Keratinocyte (primary cell): ENCODE measurements at regions not wholly inside any gene's neighbourhood (a gene's known extent, or its start where the extent isn't known, plus 50 kb on each side); places are given as distances from the start of the nearest gene placed in this dataset.

Experiments used
- DNase-seq: peaks from one replicate; pipeline ENCODE4 v3.0.0-alpha.2; 2011; ENCODE audit warnings: low read depth, missing footprints, low spot score
- FAIRE-seq: peaks from 2 replicates; lab custom pipeline; 2011; peaks lifted over from hg19 to GRCh38; lab: Jason Lieb, UNC
- H2AFZ ChIP-seq: 2 replicates; pipeline ENCODE4 v1.6.0; 2012; ENCODE audit warnings: low read length, control low read depth, inconsistent platforms; ENCODE audit not compliant: control insufficient read depth
- H3K27ac ChIP-seq: 2 replicates; pipeline ENCODE4 v1.5.1; 2011; ENCODE audit warnings: low read length; ENCODE audit not compliant: control insufficient read depth, insufficient read depth
- H3K27me3 ChIP-seq: 3 replicates; pipeline ENCODE4 v1.6.0; 2011; ENCODE audit warnings: low read length; ENCODE audit not compliant: control insufficient read depth, insufficient read depth; ENCODE audit errors: extremely low read depth
- H3K36me3 ChIP-seq, 2 experiments: 2 replicates in 1 of 2; 3 replicates in 1 of 2; pipeline ENCODE4 v1.5.1; 2011; ENCODE audit warnings: low read length in 2 of 2, mild to moderate bottlenecking in 1 of 2; ENCODE audit not compliant: control insufficient read depth in 2 of 2, insufficient read depth in 2 of 2; ENCODE audit errors: extremely low read depth in 1 of 2
- H3K4me1 ChIP-seq: 3 replicates; pipeline ENCODE4 v1.5.1; 2011; ENCODE audit warnings: low read length; ENCODE audit not compliant: control insufficient read depth, insufficient read depth; ENCODE audit errors: extremely low read depth
- H3K4me2 ChIP-seq: 3 replicates; pipeline ENCODE4 v1.6.0; 2011; ENCODE audit warnings: low read depth, low read length; ENCODE audit not compliant: control insufficient read depth, insufficient read depth; ENCODE audit errors: extremely low read depth
- H3K4me3 ChIP-seq, 3 experiments: fragments of 200-600 bp in 1 of 3; sonication (generic) in 1 of 3; 2 replicates in 2 of 3; 3 replicates in 1 of 3; pipeline ENCODE4 v1.5.1; 2011 to 2016; ENCODE audit warnings: low read length in 3 of 3, mild to moderate bottlenecking in 3 of 3, control low read depth in 2 of 3, inconsistent platforms in 1 of 3, low read depth in 1 of 3, mixed read lengths in 1 of 3, mixed run types in 1 of 3, moderate library complexity in 1 of 3; ENCODE audit not compliant: control insufficient read depth in 2 of 3, insufficient read depth in 2 of 3; ENCODE audit errors: extremely low read depth in 1 of 3
- H3K79me2 ChIP-seq: 2 replicates; pipeline ENCODE4 v1.6.0; 2012; ENCODE audit warnings: low read length; ENCODE audit not compliant: control insufficient read depth, insufficient read depth
- H3K9ac ChIP-seq: 3 replicates; pipeline ENCODE4 v1.6.0; 2011; ENCODE audit warnings: low read length; ENCODE audit not compliant: control insufficient read depth, insufficient read depth; ENCODE audit errors: extremely low read depth
- H3K9me1 ChIP-seq: 3 replicates; pipeline ENCODE4 v1.6.0; 2011; ENCODE audit warnings: low read length; ENCODE audit not compliant: control insufficient read depth, insufficient read depth; ENCODE audit errors: extremely low read depth
- H3K9me3 ChIP-seq: 2 replicates; pipeline ENCODE4 v1.5.1; 2012; ENCODE audit warnings: low read depth, low read length; ENCODE audit not compliant: control insufficient read depth
- H4K20me1 ChIP-seq: 3 replicates; pipeline ENCODE4 v1.6.0; 2011; ENCODE audit warnings: low read length; ENCODE audit not compliant: control insufficient read depth, insufficient read depth; ENCODE audit errors: extremely low read depth
- EZH2 ChIP-seq: IDR thresholded peaks from one replicate; pipeline ENCODE4 v1.6.1; 2012; ENCODE audit warnings: inconsistent platforms, mild to moderate bottlenecking, low read length, moderate library complexity
- dilution Hi-C: fragments of 300-500 bp; cut with MboI; formaldehyde crosslinking; loops from one replicate; pipeline ENCODE4 v1.7.0; 2020; ENCODE audit warnings: low sequenced_read_pairs; ENCODE audit not compliant: extremely low pct_ligation_motif_present
- TF ChIP-seq, protein P1 (sequence below), 3 experiments: IDR thresholded peaks in 1 of 3; conservative IDR thresholded peaks in 1 of 3; optimal IDR thresholded peaks in 1 of 3; 2 replicates in 2 of 3; 3 replicates in 1 of 3; pipeline versions ENCODE3 to v1.5.1; 2011; ENCODE audit warnings: low read length in 3 of 3, mild to moderate bottlenecking in 3 of 3, moderate library complexity in 2 of 3, control low read depth in 1 of 3, inconsistent platforms in 1 of 3; ENCODE audit not compliant: insufficient read depth in 2 of 3; ENCODE audit errors: extremely low read depth in 1 of 3

DNA sequence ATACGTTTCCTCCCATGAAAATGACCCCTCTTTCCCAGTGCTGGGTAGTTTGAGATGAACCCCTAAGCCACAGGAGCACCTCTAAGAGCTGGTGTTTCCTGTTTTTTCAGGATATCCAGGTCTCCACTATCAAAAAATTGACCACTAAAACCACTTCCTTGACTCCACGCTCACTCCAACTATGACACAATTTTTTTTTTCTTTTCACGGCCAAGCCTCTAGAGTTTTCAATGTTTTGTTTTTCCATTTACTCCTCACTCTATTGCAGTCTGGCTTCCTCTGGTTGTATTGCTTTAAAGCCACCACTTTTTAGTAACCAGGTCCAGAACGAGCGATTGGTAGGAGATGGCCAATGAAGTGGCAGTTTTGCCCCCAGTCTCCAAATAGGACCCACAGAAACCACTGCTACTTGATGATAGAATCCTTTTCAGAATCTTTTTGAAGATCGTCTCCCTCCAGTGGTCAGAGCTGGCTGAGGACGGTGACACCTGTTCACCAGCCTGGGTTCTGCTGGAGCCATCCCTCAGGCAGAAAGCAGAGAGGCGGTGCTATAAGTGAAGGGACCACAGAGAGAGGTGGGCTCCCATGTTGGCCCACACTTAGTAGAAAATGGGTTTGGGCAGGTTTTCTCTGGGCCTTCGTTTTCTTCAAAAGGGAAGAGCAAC is 454.4 kb downstream of the VRK1 start:
- Histone ChIP-seq H3K27me3 (no peaks in the 10 kb centered on the region), H3K4me1 (peaks cover 3% of the 10 kb centered on the region), H3K36me3 (no peaks in the 10 kb centered on the region), H3K79me2 (no peaks in the 10 kb centered on the region), H3K9ac (no peak overlapping the region), H3K9me1 (no peaks in the 10 kb centered on the region), H2AFZ (no peak overlapping the region), H4K20me1 (no peaks in the 10 kb centered on the region), H3K9me3 (no peaks in the 10 kb centered on the region), H3K4me2 (no peak overlapping the region), H3K4me3 (no peak overlapping the region), H3K27ac (no peak overlapping the region)
- DNase-seq (no peak), FAIRE-seq (no peak)
- dilution Hi-C loops = no loop called here
- TF ChIP-seq EZH2 = no peak
- TF ChIP-seq, protein P1, sequence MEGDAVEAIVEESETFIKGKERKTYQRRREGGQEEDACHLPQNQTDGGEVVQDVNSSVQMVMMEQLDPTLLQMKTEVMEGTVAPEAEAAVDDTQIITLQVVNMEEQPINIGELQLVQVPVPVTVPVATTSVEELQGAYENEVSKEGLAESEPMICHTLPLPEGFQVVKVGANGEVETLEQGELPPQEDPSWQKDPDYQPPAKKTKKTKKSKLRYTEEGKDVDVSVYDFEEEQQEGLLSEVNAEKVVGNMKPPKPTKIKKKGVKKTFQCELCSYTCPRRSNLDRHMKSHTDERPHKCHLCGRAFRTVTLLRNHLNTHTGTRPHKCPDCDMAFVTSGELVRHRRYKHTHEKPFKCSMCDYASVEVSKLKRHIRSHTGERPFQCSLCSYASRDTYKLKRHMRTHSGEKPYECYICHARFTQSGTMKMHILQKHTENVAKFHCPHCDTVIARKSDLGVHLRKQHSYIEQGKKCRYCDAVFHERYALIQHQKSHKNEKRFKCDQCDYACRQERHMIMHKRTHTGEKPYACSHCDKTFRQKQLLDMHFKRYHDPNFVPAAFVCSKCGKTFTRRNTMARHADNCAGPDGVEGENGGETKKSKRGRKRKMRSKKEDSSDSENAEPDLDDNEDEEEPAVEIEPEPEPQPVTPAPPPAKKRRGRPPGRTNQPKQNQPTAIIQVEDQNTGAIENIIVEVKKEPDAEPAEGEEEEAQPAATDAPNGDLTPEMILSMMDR (optimal IDR thresholded peaks at IDR 0.05 in 1 of 3, IDR thresholded peaks at IDR 0.05 in 1 of 3, conservative IDR thresholded peaks at IDR 0.05 in 1 of 3; ENCODE audit: extremely low read depth in 1 of 3, insufficient read depth in 2 of 3, low read length in 3 of 3) = no peak

DNA sequence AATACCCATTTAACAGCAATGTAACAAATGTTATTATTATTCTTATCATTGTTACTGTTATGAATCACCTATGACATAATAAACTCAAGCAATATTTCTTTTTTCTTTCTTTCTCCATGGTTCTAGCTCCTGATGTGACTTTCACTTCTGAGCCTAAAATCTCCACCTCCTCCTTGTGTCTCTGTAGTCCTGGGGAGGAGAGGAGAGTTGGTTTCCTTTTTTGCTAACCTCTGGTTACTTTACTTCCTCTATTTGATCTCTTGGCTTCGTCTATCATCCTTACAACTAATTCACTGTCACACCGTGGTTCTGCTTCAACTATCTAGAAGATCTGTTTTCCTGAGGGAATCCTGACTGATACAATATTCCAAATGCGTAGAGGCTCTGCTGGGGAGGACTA is 456.6 kb downstream of the VRK1 start:
- dilution Hi-C loops = no loop called here
- H3K4me3 ChIP-seq = no peak overlapping the region
- no peak for TF ChIP-seq EZH2
- TF ChIP-seq, protein P1 (optimal IDR thresholded peaks at IDR 0.05 in 1 of 3, IDR thresholded peaks at IDR 0.05 in 1 of 3, conservative IDR thresholded peaks at IDR 0.05 in 1 of 3; ENCODE audit: extremely low read depth in 1 of 3, insufficient read depth in 2 of 3, low read length in 3 of 3) = no peak

More for the DNA sequence above, 456.6 kb downstream of the VRK1 start:
- DNase-seq (no peak), FAIRE-seq (no peak)
- no peak overlapping the region for H3K27ac ChIP-seq
- no peaks in the 10 kb centered on the region for H3K27me3 ChIP-seq
- no peaks in the 10 kb centered on the region for H3K9me3 ChIP-seq
- H3K36me3 ChIP-seq = no peaks in the 10 kb centered on the region
- no peaks in the 10 kb centered on the region for H3K79me2 ChIP-seq
- H2AFZ ChIP-seq = no peak overlapping the region
- no peak overlapping the region for H3K9ac ChIP-seq
- H4K20me1 ChIP-seq = no peaks in the 10 kb centered on the region
- peaks cover 3% of the 10 kb centered on the region for H3K4me1 ChIP-seq
- no peaks in the 10 kb centered on the region for H3K9me1 ChIP-seq
- no peak overlapping the region for H3K4me2 ChIP-seq
